Kasumi-1 (cell line): ENCODE measurements at regions not wholly inside any gene's neighbourhood (a gene's known extent, or its start where the extent isn't known, plus 50 kb on each side); places are given as distances from the start of the nearest gene placed in this dataset.
"Not testable (repeated sequence)": the region's sequence is repeated elsewhere in the genome, so short reads cannot be mapped to it uniquely, and the experiment has no call there.

Experiments
- DNase-seq, 2 experiments: peaks; one replicate each; lab custom pipeline; 2025; lab: John Stamatoyannopoulos, UW

- no peak for DNase-seq
Observed at GRCh38 chr13:103908274-103908673, 842.1 kb upstream of the SLC10A2 start.

GRCh38 chr13:103903790-103904189 lies 837.6 kb upstream of the SLC10A2 start:
- DNase-seq = no peak

GRCh38 chr13:103898481-103898880 lies 832.3 kb upstream of the SLC10A2 start:
- no peak for DNase-seq

GRCh38 chr13:103895835-103896531 lies 829.8 kb upstream of the SLC10A2 start:
- DNase-seq = no peak

- no peak for DNase-seq
Observed at GRCh38 chr13:103894626-103895025, 828.4 kb upstream of the SLC10A2 start.

- no peak for DNase-seq
Observed at GRCh38 chr13:103884101-103884723, 818.0 kb upstream of the SLC10A2 start.

- DNase-seq = no peak
Observed at GRCh38 chr13:103883698-103884097, 817.5 kb upstream of the SLC10A2 start.

GRCh38 chr13:103883164-103883563 lies 816.9 kb upstream of the SLC10A2 start:
- peak; percentile 16 to 44 for DNase-seq

GRCh38 chr13:103880146-103880545 lies 813.9 kb upstream of the SLC10A2 start:
- DNase-seq = not testable (repeated sequence)

- DNase-seq = no peak
Observed at GRCh38 chr13:103878891-103879605, 812.8 kb upstream of the SLC10A2 start.

GRCh38 chr13:103876571-103876970 lies 810.4 kb upstream of the SLC10A2 start:
- no peak for DNase-seq

GRCh38 chr13:103873725-103874124 lies 807.5 kb upstream of the SLC10A2 start:
- peak; percentile 11 to 32 for DNase-seq

- no peak for DNase-seq
Observed at GRCh38 chr13:103866048-103866447, 799.8 kb upstream of the SLC10A2 start.

GRCh38 chr13:103862525-103862924 lies 796.3 kb upstream of the SLC10A2 start:
- DNase-seq = no peak

- peak; percentile 33 to 35 for DNase-seq
Observed at GRCh38 chr13:103859952-103860351, 793.7 kb upstream of the SLC10A2 start.

GRCh38 chr13:103852036-103852435 lies 785.8 kb upstream of the SLC10A2 start:
- no peak for DNase-seq

- DNase-seq = peak; percentile 1 to 2
Observed at GRCh38 chr13:103844471-103844870, 778.3 kb upstream of the SLC10A2 start.

- DNase-seq = no peak
Observed at GRCh38 chr13:103839460-103839859, 773.2 kb upstream of the SLC10A2 start.

- DNase-seq = no peak
Observed at GRCh38 chr13:103835052-103835451, 768.8 kb upstream of the SLC10A2 start.

- no peak for DNase-seq
Observed at GRCh38 chr13:103833294-103833852, 767.2 kb upstream of the SLC10A2 start.

- DNase-seq = no peak
Observed at GRCh38 chr13:103815619-103816018, 749.4 kb upstream of the SLC10A2 start.

- DNase-seq = no peak
Observed at GRCh38 chr13:103812971-103813370, 746.8 kb upstream of the SLC10A2 start.

GRCh38 chr13:103812558-103812957 lies 746.3 kb upstream of the SLC10A2 start:
- no peak for DNase-seq
